ENCODE measurements at regions not wholly inside any gene's neighbourhood (a gene's known extent, or its start where the extent isn't known, plus 50 kb on each side); places are given as distances from the start of the nearest gene placed in this dataset.

DNA sequence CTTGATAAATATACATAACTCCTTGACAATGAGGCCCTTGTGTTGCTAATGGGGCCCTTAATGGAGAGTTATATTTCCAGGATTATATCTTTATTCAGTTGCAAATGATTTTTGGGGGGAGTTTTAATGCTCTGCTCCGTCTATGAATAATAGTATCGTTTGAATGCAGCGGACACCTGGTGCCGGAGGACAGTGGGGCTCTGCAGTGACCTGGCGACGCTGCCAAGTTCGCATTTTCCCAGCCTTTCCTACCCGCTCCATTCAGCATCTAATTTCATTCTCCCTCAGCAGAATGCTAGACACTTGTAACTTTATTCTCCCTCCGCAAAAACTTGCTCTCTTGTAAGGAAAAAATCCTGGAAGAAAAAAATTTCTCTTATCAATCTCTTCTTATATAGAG is 257.6 kb upstream of the SALL3 start:
- H3K4me3 ChIP-seq (replicated peaks in 1 of 3; ENCODE audit: insufficient read depth in 1 of 3, low read depth in 2 of 3, low read length in 3 of 3) = no peak overlapping the region
- TF ChIP-seq ARNT2 (CRISPR knock-in tag; IDR thresholded peaks at IDR 0.05; ENCODE audit: low read depth) = no peak
- no peak for TF ChIP-seq SOX6 (IDR thresholded peaks at IDR 0.05)
- no peak for TF ChIP-seq SOX6 (CRISPR knock-in tag; IDR thresholded peaks at IDR 0.05)
- TF ChIP-seq ZNF619 (CRISPR knock-in tag; IDR thresholded peaks at IDR 0.05) = no peak
- TF ChIP-seq ZNF138 (CRISPR knock-in tag; IDR thresholded peaks at IDR 0.05; ENCODE audit: low read depth) = no peak
- no peak for TF ChIP-seq NFE2L2 (IDR thresholded peaks at IDR 0.05; ENCODE audit: low read length)
- FAIRE-seq (no peak), DNase-seq (ENCODE audit: low spot score) (no peak), ATAC-seq (no peak)
- POLR2A ChIA-PET = no interaction called here
- no peak overlapping the region for H3K9ac ChIP-seq (ENCODE audit: insufficient read depth, low read depth, low read length)
- WGBS (ENCODE audit: low lambda C conversion rate) = 36% methylated on average over 9 of the region's 9 CpGs
- H3K9me3 ChIP-seq (ENCODE audit: low read length) = no peaks in the 10 kb centered on the region
- H2AFZ ChIP-seq (ENCODE audit: low read length) = no peak overlapping the region
- no peak overlapping the region for H3K4me2 ChIP-seq (ENCODE audit: low read depth, low read length)
- no peak overlapping the region for H3K27ac ChIP-seq (ENCODE audit: extremely low read length, insufficient read depth, low read length)
- in situ Hi-C loops (cut with HindIII; ENCODE audit: extremely low pct_ligation_motif_present, low pct_unique_long_range_greater_than_20kb) (no loop called here), intact Hi-C loops (cut with micrococcal nuclease; ENCODE audit: unreplicated experiment) (no loop called here)
- no peaks in the 10 kb centered on the region for H4K20me1 ChIP-seq (ENCODE audit: insufficient read depth, low read length)
- H3K36me3 ChIP-seq (replicated peaks in 1 of 2; ENCODE audit: control insufficient read depth in 1 of 2, insufficient read depth in 2 of 2, low read length in 2 of 2) = no peaks in the 10 kb centered on the region
- no peaks in the 10 kb centered on the region for H3K79me2 ChIP-seq (ENCODE audit: insufficient read depth, low read length)
- no peaks in the 10 kb centered on the region for H3K4me1 ChIP-seq (ENCODE audit: insufficient read depth, low read length)
- H3K27me3 ChIP-seq (ENCODE audit: control insufficient read depth in 1 of 2, insufficient read depth in 2 of 2, low read length in 2 of 2) = peaks cover 4 to 53% of the 10 kb centered on the region in 2 experiments; a peak in 4 of 5 replicates
- CTCF ChIA-PET (ENCODE audit: low intra/inter-chr PET ratio, low total read pairs) = no interaction called here
- no TSS peak for BruUV-seq (replicated peaks)

GRCh38 chr18:78722386-78722785 is 257.2 kb upstream of the SALL3 start:
- BruUV-seq (replicated peaks) = no TSS peak
- no peak for DNase-seq (ENCODE audit: low spot score)

More at GRCh38 chr18:78722386-78722785, 257.2 kb upstream of the SALL3 start:
- H3K36me3 ChIP-seq (replicated peaks in 1 of 2; ENCODE audit: control insufficient read depth in 1 of 2, insufficient read depth in 2 of 2, low read length in 2 of 2) = no peaks in the 10 kb centered on the region
- H3K9me3 ChIP-seq (ENCODE audit: low read length) = no peaks in the 10 kb centered on the region
- 15% methylated on average over 10 of the region's 10 CpGs for WGBS (ENCODE audit: low lambda C conversion rate)
- no peaks in the 10 kb centered on the region for H3K4me1 ChIP-seq (ENCODE audit: insufficient read depth, low read length)
- no peak overlapping the region for H3K4me2 ChIP-seq (ENCODE audit: low read depth, low read length)
- H3K27ac ChIP-seq (ENCODE audit: extremely low read length, insufficient read depth, low read length) = no peak overlapping the region
- in situ Hi-C loops (cut with HindIII; ENCODE audit: extremely low pct_ligation_motif_present, low pct_unique_long_range_greater_than_20kb) (no loop called here), intact Hi-C loops (cut with micrococcal nuclease; ENCODE audit: unreplicated experiment) (no loop called here)
- H3K79me2 ChIP-seq (ENCODE audit: insufficient read depth, low read length) = no peaks in the 10 kb centered on the region
- H4K20me1 ChIP-seq (ENCODE audit: insufficient read depth, low read length) = no peaks in the 10 kb centered on the region
- TF ChIP-seq ISX (CRISPR knock-in tag; conservative IDR thresholded peaks at IDR 0.05) = no peak
- CTCF ChIA-PET (ENCODE audit: low intra/inter-chr PET ratio, low total read pairs) = no interaction called here
- FAIRE-seq (no peak), ATAC-seq (no peak)
- H2AFZ ChIP-seq (ENCODE audit: low read length) = no peak overlapping the region
- POLR2A ChIA-PET = no interaction called here
- H3K9ac ChIP-seq (ENCODE audit: insufficient read depth, low read depth, low read length) = no peak overlapping the region
- no peak overlapping the region for H3K4me3 ChIP-seq (replicated peaks in 1 of 3; ENCODE audit: insufficient read depth in 1 of 3, low read depth in 2 of 3, low read length in 3 of 3)
- peaks cover 5 to 57% of the 10 kb centered on the region in 2 experiments; a peak in 4 of 5 replicates for H3K27me3 ChIP-seq (ENCODE audit: control insufficient read depth in 1 of 2, insufficient read depth in 2 of 2, low read length in 2 of 2)

All from HepG2 (cell line).